Nephron (organoid): ENCODE measurements at regions not wholly inside any gene's neighbourhood (a gene's known extent, or its start where the extent isn't known, plus 50 kb on each side); places are given as distances from the start of the nearest gene placed in this dataset.

Source experiments
- H3K27ac Mint-ChIP-seq, 3 experiments: 2 replicates each; pipeline ENCODE4 v1.8.0; 2020; ENCODE audit warnings: mixed read lengths in 3 of 3, mild to moderate bottlenecking in 2 of 3, moderate library complexity in 1 of 3
- H3K27me3 Mint-ChIP-seq: 2 replicates; pipeline ENCODE4 v1.8.0; 2021; ENCODE audit warnings: low read depth, mild to moderate bottlenecking, moderate library complexity, mixed read lengths
- H3K36me3 Mint-ChIP-seq: 2 replicates; pipeline ENCODE4 v1.8.0; 2020; ENCODE audit warnings: low read depth, mixed read lengths
- H3K4me1 Mint-ChIP-seq: 2 replicates; pipeline ENCODE4 v1.8.0; 2020; ENCODE audit warnings: mixed read lengths
- H3K4me3 Mint-ChIP-seq, 3 experiments: 2 replicates each; pipeline ENCODE4 v1.8.0; 2020; ENCODE audit warnings: mild to moderate bottlenecking in 3 of 3, mixed read lengths in 3 of 3, moderate library complexity in 2 of 3
- H3K9me3 Mint-ChIP-seq: 2 replicates; pipeline ENCODE4 v1.8.0; 2020; ENCODE audit warnings: mixed read lengths
- CTCF ChIP-seq, 3 experiments: fragments of 200-600 bp; sonication (generic); IDR thresholded peaks; one replicate each; pipeline ENCODE4 v1.5.0; 2021; ENCODE audit warnings: antibody characterized with exemption in 3 of 3; ENCODE audit not compliant: unreplicated experiment in 3 of 3

GRCh38 chrX:139186991-139187390 lies 343.5 kb upstream of the F9 start:
- no peak overlapping the region for H3K27ac Mint-ChIP-seq

GRCh38 chrX:139179592-139179991 lies 350.9 kb upstream of the F9 start:
- H3K4me3 Mint-ChIP-seq, result no peak overlapping the region
- TF ChIP-seq CTCF (IDR thresholded peaks at IDR 0.05; ENCODE audit: unreplicated experiment in 3 of 3), result no peak
- peaks cover 12% of the 10 kb centered on the region for H3K9me3 Mint-ChIP-seq
- peaks cover 13% of the 10 kb centered on the region for H3K36me3 Mint-ChIP-seq
- H3K27me3 Mint-ChIP-seq, result no peaks in the 10 kb centered on the region
- H3K27ac Mint-ChIP-seq, result no peak overlapping the region
- H3K4me1 Mint-ChIP-seq, result no peaks in the 10 kb centered on the region

More at GRCh38 chrX:139186991-139187390, 343.5 kb upstream of the F9 start:
- Mint-ChIP-seq H3K36me3 (no peaks in the 10 kb centered on the region), H3K27me3 (peaks cover 4% of the 10 kb centered on the region), H3K4me3 (no peak overlapping the region), H3K9me3 (no peaks in the 10 kb centered on the region), H3K4me1 (peaks cover 3% of the 10 kb centered on the region)
- no peak for TF ChIP-seq CTCF (IDR thresholded peaks at IDR 0.05; ENCODE audit: unreplicated experiment in 3 of 3)

GRCh38 chrX:139178980-139179379 lies 351.6 kb upstream of the F9 start:
- Mint-ChIP-seq H3K27me3 (no peaks in the 10 kb centered on the region), H3K27ac (no peak overlapping the region), H3K4me3 (no peak overlapping the region), H3K36me3 (peaks cover 13% of the 10 kb centered on the region), H3K4me1 (no peaks in the 10 kb centered on the region), H3K9me3 (peaks cover 12% of the 10 kb centered on the region)
- TF ChIP-seq CTCF (IDR thresholded peaks at IDR 0.05; ENCODE audit: unreplicated experiment in 3 of 3), result no peak

GRCh38 chrX:139172731-139173130 lies 357.8 kb upstream of the F9 start:
- Mint-ChIP-seq H3K9me3 (peaks cover 12% of the 10 kb centered on the region), H3K36me3 (peaks cover 9% of the 10 kb centered on the region), H3K27ac (peak overlapping the region in 1 of 3 experiments; percentile 16), H3K4me3 (no peak overlapping the region), H3K27me3 (no peaks in the 10 kb centered on the region), H3K4me1 (no peaks in the 10 kb centered on the region)
- TF ChIP-seq CTCF (IDR thresholded peaks at IDR 0.05; ENCODE audit: unreplicated experiment in 3 of 3), result no peak

GRCh38 chrX:139170526-139171173 lies 359.9 kb upstream of the F9 start:
- Mint-ChIP-seq H3K4me1 (no peaks in the 10 kb centered on the region), H3K36me3 (no peaks in the 10 kb centered on the region), H3K4me3 (no peak overlapping the region), H3K9me3 (no peaks in the 10 kb centered on the region), H3K27me3 (no peaks in the 10 kb centered on the region), H3K27ac (no peak overlapping the region)
- no peak for TF ChIP-seq CTCF (IDR thresholded peaks at IDR 0.05; ENCODE audit: unreplicated experiment in 3 of 3)

- Mint-ChIP-seq H3K4me1 (no peaks in the 10 kb centered on the region), H3K27ac (no peak overlapping the region), H3K4me3 (no peak overlapping the region), H3K36me3 (no peaks in the 10 kb centered on the region), H3K27me3 (no peaks in the 10 kb centered on the region), H3K9me3 (no peaks in the 10 kb centered on the region)
- TF ChIP-seq CTCF (IDR thresholded peaks at IDR 0.05; ENCODE audit: unreplicated experiment in 3 of 3), result no peak
These were observed 363.3 kb upstream of the F9 start for GRCh38 chrX:139167282-139167681.
